HG02970 (cell line): ENCODE measurements at regions not wholly inside any gene's neighbourhood (a gene's known extent, or its start where the extent isn't known, plus 50 kb on each side); places are given as distances from the start of the nearest gene placed in this dataset.

Source experiments
- ATAC-seq: cut with Tn5 transposase; IDR thresholded peaks from one replicate; pipeline ENCODE4 v1.9.1; 2021; ENCODE audit warnings: mild to moderate bottlenecking, moderate library complexity, moderate number of reproducible peaks; ENCODE audit not compliant: unreplicated experiment, low FRiP score

- ATAC-seq, result no peak
Observed at GRCh38 chr6:113648698-113649097, 208.4 kb upstream of the MARCKS start.

- ATAC-seq, result no peak
Observed at GRCh38 chr6:113649276-113649675, 207.9 kb upstream of the MARCKS start.

DNA sequence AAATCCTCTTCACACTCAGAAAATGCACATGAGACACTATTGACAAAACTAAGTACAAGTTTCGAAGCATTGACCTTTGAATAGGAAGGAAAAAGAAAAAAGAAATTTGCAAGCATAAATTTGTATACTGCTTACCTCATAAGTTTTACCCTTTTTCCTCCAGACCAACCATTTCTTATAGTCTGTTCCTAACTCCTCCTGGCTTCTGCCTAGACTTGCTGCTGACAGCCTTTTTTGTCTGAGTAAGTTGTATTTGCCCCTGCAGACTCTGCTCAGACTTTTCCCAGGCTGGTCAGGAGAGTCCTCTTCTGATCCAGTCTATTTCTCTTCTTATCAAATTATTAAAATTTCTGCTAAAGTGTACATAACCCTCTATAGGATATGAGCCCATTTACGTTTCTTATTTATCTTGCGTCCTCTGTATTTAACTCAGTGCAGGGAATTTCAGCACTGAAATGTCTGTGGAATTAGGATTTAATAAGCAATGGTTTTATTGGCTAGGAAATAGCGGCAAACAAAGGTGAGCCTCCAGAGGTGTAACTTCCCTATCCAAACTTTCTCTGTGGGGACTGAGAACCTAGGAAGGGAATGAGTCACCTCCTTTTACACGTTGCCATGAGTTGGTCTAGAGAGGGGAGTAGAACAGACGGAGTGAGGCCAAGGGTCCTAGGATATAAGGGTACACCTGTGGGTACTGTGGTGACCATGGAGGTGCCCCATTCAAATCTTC lies 207.1 kb upstream of the MARCKS start:
- ATAC-seq, result no peak

GRCh38 chr6:113650610-113650979 lies 206.6 kb upstream of the MARCKS start:
- no peak for ATAC-seq

- no peak for ATAC-seq
Observed at GRCh38 chr6:113651120-113651519, 206.0 kb upstream of the MARCKS start.

DNA sequence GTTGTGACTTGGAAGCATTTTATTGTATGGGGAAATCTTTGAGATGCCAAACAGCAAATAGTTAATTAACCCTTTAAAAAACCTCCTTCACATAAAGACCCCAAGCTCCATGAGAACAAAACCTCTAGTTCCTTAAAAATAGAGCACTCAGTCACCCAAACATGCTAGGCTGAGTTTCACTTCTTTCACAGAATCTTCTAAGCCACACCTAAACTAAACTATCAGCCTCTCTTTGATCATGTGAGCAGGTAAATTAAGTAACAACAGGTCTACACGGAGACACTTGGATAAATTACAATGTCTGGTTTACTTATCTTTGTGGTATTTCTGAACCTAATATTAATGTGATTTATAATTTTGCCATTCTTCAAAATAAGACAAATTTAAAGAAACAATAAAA lies 205.2 kb upstream of the MARCKS start:
- no peak for ATAC-seq

DNA sequence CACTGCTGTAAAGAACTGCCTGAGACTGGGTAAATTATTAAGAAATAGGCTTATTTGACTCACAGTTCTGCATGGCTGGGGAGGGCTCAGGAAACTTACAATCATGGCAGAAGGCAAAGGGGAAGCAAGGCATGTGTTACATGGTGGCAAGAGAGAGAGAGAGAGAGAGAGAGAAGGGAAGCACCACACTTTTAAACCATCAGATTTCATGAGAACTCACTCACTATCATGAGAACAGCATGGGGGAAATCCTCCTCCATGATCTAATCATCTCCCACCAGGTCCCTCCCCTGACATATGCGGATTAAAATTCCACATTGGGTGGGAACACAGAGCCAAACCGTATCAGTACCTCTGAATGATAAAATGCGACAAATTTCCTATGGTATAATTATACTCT lies 203.9 kb upstream of the MARCKS start:
- no peak for ATAC-seq

DNA sequence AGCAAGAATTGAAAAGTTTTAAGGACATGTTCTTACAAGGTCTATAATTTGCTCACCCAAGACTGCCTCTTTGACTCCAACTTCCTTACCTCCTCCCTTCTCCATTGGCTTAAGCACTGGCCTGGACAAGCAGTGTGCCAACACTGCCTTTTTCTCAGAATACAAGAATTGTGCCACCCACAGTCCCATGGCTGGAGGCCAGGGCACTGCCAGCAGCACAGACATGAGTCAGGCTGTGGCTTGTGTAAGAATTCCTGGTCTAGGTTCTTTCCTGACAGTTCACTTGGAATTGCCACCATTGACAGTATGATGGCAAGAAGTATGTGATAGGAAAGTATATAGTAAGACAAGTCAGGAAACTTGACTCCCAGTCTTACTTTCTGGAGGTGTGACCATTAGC lies 202.7 kb upstream of the MARCKS start:
- ATAC-seq, result no peak

DNA sequence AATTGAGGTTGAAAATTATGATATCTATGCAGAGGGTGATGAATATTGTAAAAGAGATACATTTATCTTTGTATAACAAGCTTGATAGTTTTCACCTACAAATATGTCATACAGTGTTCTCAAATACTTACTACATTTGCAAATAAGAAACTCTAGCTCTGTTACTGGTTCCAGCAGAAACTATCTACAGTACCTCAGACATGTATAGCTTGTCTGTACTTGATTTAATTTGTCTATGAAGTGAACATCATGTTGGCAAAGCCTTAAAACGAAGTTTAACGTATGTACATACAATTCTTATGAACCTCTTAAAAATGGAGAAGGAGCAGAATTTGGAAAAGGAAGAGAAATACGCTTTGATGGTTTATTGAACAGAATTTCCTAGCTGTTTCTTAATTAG lies 201.4 kb upstream of the MARCKS start:
- no peak for ATAC-seq

GRCh38 chr6:113659762-113660404 lies 197.3 kb upstream of the MARCKS start:
- no peak for ATAC-seq

- ATAC-seq, result no peak
Observed at GRCh38 chr6:113660819-113661218, 196.3 kb upstream of the MARCKS start.

GRCh38 chr6:113662093-113662665 lies 195.0 kb upstream of the MARCKS start:
- ATAC-seq, result no peak

- no peak for ATAC-seq
Observed at GRCh38 chr6:113662688-113663333, 194.3 kb upstream of the MARCKS start.

DNA sequence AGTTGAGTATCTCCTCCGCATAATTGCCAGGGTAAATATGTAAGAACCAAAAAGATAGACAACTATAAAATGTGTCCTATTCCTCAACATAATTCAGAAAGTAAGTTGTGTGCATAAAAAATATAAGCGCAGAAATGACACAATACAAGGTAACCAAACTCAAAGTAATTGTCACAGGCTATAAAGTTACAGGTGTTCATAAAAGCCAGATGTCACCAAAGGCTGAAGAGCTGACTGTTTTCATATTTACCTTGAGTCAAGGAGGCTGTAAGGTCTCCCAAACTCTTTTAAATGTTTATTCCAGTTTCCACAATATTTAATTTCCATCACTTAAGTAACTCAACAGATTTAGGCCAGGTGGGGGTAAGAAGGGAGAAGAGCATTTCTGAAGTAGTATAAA lies 192.2 kb upstream of the MARCKS start:
- ATAC-seq, result no peak

DNA sequence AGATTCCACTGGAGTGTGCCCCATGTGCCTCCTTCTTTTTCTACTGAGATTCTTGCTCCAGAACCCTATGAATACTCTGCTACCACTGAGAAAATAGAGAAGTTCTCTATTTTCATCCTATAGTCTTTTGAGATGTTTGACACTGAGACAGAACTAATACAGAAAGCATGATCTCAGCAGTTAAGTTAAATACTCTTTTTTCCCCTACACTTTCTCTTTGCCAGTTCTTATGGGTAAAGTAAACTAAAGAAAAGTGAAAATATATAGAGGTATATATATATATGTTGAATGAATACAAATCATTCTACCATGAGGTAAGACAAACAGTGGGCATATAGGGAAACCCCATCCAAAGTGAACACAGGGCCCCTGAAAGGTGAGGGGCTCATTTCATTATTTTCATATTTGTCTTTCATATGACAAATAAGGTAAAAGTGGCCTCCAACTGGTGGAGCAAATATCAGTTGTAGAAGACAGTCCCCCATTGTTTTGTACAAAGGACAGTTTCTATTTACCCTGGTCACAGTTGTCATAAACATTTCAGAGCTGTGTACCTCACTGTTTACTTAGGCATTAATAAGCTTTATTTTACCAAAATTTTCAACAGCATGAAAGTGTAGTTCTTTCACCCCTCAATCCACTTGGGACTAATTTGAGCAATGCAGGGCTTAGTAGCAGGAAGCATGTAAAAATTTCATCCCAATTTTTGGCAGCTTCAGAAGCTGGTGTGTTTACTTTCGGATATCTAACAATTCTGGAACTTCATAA lies 188.3 kb upstream of the MARCKS start:
- no peak for ATAC-seq

DNA sequence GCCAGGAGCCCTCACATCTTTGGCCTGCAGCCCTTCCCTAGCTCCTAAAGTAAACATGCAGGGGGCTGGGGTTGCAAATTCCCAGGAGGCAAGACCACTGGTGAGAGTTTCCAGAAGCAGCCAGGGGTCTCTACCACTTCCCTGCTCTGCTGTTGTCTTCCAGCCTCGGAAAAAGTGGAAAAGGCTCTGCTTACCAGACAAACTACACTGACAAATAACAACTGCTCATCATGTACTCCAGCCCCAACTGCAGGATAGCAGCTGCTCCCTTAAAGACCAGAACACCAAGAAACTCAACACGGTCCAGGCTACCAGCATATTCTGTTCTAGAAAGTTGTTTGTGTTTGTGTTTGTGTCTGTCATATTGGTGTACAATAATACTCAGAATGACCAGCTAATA lies 187.5 kb upstream of the MARCKS start:
- no peak for ATAC-seq

- no peak for ATAC-seq
Observed at GRCh38 chr6:113671421-113671820, 185.7 kb upstream of the MARCKS start.

GRCh38 chr6:113672491-113673149 lies 184.5 kb upstream of the MARCKS start:
- ATAC-seq, result no peak

DNA sequence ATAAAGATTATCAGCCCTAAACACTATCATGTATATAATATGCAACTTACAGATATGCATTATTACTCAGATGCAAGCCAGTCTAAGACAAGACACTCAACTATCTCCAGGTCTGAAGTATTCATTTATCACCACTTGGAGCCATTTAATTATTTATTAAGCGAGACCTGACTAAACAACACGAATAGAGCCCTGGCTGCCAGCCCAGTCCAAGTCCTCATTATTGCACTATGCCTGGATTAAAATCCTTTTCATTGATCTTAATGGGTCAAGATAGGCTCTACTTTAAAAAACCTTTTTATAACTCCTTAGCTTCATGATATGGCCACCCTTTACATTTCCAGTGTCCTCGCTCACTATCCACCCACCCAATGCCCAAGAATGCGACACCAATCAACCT lies 183.1 kb upstream of the MARCKS start:
- no peak for ATAC-seq

DNA sequence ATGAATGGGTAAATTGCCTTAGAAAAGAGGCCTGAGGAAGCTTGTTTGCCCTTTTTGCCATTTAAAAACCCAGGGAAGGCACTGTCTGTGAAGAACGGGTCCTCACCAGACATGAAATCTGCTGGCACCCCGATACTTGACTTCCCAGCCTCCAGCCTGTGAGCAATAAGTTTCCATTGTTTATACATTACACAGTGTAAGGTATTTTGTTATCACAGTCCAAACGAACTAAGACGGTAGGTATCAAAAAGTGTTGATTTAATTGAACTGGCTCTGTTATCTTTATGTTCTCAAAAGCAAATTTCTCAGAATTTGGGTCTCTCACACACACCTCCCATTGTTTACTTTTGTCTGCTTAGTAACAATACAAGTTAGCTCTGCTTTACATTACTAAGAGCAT lies 181.1 kb upstream of the MARCKS start:
- no peak for ATAC-seq
